ENCODE measurements at regions not wholly inside any gene's neighbourhood (a gene's known extent, or its start where the extent isn't known, plus 50 kb on each side); places are given as distances from the start of the nearest gene placed in this dataset.
"Not testable (repeated sequence)": the region's sequence is repeated elsewhere in the genome, so short reads cannot be mapped to it uniquely, and the experiment has no call there.

DNA sequence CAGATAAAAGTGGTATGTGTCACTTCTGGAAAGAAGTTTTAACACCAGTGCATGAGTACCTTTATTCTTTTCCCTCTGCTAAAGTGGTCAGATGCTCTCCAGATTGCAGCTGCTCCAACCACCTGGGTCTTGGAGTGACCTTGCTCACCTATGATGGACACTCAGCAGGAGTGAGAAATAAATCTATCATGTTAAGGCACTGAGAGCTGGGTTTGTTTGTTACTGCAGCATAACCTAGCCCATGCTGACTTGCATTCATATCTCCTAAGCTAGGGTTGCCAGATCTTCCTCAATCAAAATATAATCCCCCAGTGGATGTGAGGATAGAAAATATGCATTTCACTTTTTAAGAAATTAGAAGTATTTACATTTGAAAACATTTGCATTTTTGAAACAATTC, 295.9 kb downstream of the AGTPBP1 start:
- TF ChIP-seq, protein P1, sequence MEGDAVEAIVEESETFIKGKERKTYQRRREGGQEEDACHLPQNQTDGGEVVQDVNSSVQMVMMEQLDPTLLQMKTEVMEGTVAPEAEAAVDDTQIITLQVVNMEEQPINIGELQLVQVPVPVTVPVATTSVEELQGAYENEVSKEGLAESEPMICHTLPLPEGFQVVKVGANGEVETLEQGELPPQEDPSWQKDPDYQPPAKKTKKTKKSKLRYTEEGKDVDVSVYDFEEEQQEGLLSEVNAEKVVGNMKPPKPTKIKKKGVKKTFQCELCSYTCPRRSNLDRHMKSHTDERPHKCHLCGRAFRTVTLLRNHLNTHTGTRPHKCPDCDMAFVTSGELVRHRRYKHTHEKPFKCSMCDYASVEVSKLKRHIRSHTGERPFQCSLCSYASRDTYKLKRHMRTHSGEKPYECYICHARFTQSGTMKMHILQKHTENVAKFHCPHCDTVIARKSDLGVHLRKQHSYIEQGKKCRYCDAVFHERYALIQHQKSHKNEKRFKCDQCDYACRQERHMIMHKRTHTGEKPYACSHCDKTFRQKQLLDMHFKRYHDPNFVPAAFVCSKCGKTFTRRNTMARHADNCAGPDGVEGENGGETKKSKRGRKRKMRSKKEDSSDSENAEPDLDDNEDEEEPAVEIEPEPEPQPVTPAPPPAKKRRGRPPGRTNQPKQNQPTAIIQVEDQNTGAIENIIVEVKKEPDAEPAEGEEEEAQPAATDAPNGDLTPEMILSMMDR (IDR thresholded peaks at IDR 0.05; ENCODE audit: low read depth, low read length), result no peak
- Histone ChIP-seq H3K27me3 (peaks cover 4% of the 10 kb centered on the region; the same call in 1 of the 2 replicates), H3K4me3 (ENCODE audit: low read depth, low read length) (no peak overlapping the region), H3K4me1 (no peaks in the 10 kb centered on the region), H3K9me3 (no peaks in the 10 kb centered on the region), H3K36me3 (no peaks in the 10 kb centered on the region)
- DNase-seq, result no peak

DNA sequence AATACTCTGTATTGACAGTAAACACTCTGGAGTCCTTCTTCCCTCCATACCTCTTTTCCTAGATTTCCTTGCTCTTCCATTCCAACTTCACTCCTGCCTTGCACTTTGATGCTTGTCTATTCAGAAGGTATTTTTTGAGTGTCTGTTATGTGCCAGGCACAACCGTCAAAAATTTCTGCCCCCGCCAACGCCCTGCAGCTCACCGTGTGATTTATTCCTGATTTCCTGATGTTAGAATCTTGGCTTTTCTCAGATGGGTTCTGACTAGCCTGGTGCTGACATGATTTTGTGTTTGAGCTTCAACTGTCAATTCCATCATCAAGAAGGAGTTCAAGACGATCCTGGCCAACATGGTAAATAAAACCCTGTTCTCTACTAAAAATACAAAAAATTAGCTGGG, 297.5 kb downstream of the AGTPBP1 start:
- Histone ChIP-seq H3K27me3 (no peaks in the 10 kb centered on the region), H3K4me1 (no peaks in the 10 kb centered on the region; the same call in 1 of the 2 replicates), H3K36me3 (no peaks in the 10 kb centered on the region), H3K9me3 (no peaks in the 10 kb centered on the region), H3K4me3 (ENCODE audit: low read depth, low read length) (no peak overlapping the region)
- TF ChIP-seq, protein P1 (IDR thresholded peaks at IDR 0.05; ENCODE audit: low read depth, low read length), result no peak
- DNase-seq, result no peak

DNA sequence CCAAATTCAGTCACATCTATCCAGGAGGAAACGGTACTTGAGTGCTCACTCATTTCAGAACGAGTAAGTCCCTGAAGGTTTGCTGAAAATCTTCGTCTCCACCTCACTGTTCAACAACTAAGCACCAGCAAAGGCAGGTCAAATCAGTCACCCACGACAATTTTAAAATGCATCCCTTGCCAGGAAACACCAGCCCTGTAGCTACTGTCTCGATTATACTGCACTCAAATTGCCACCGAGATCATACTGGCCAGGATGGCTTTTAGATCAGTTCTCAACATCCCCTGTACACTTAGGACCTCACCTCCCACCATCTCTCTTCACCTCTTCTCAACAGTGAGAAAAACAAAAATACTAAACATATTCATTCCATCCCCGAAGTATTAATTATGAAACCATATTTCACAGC, 298.6 kb downstream of the AGTPBP1 start:
- Histone ChIP-seq H3K27me3 (no peaks in the 10 kb centered on the region), H3K4me1 (no peaks in the 10 kb centered on the region; the same call in 1 of the 2 replicates), H3K36me3 (no peaks in the 10 kb centered on the region), H3K4me3 (ENCODE audit: low read depth, low read length) (no peak overlapping the region), H3K9me3 (no peaks in the 10 kb centered on the region)
- no peak for DNase-seq
- TF ChIP-seq, protein P1 (IDR thresholded peaks at IDR 0.05; ENCODE audit: low read depth, low read length), result no peak

DNA sequence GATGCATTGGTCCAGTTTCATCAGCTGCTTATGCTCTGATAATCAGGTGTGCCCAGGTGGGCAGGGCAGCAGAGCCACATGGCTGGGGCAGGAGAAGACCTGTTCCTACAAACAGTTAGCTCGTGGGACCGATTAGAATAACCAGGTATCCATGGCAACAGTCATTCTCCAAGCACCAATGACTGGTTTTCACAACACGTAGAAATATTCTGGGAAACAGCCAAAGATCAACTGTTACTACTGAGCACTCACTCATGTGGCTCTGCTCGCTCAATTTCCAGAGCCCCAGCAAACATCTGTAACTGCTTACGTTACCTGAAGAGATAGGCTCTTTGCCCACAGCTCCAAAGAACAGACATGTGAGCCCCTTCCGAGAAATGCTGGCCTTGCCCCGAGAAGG, 302.0 kb downstream of the AGTPBP1 start:
- TF ChIP-seq, protein P1 (IDR thresholded peaks at IDR 0.05; ENCODE audit: low read depth, low read length), result no peak
- DNase-seq, result no peak
- no peaks in the 10 kb centered on the region for H3K9me3 ChIP-seq
- H3K4me3 ChIP-seq (ENCODE audit: low read depth, low read length), result no peak overlapping the region
- no peaks in the 10 kb centered on the region for H3K27me3 ChIP-seq
- no peaks in the 10 kb centered on the region for H3K36me3 ChIP-seq
- no peaks in the 10 kb centered on the region; the same call in 1 of the 2 replicates for H3K4me1 ChIP-seq

DNA sequence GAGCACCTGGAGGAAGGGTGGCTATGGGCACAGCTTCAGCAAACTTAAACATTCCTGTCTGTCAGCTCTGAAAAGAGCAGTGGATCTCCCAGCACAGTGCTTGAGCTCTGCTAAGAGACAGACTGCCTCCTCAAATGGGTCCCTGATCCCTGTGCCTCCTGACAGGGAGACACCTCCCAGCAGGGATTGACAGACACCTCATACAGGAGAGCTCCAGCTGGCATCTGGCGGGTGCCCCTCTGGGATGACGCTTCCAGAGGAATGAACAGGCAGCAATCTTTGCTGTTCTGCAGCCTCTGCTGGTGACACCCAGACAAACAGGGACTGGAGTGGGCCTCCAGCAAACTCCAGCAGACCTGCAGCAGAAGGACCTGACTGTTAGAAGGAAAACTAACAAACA, 307.8 kb downstream of the AGTPBP1 start:
- not testable (repeated sequence) for H3K36me3 ChIP-seq; H3K9me3 ChIP-seq; H3K4me1 ChIP-seq; H3K4me3 ChIP-seq (ENCODE audit: low read depth, low read length); H3K27me3 ChIP-seq; DNase-seq

DNA sequence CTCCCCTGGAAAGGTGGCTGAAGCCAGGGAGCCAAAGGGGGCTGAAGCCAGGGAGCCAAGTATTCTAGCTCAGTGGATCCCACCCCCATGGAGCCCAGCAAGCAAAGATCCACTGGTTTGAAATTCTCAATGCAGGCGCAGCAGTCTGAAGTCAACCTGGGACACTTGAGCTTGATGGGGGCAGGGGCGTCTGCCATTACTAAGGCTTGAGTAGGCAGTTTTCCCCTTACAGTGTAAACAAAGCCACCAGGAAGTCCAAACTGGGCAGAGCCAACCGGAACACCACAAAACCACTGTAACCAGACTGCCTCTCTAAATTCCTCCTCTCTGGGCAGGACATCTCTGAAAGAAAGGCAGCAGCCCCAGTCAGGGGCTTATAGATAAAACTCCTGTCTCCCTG, 308.2 kb downstream of the AGTPBP1 start:
- not testable (repeated sequence) for DNase-seq; H3K4me3 ChIP-seq (ENCODE audit: low read depth, low read length); H3K4me1 ChIP-seq; H3K36me3 ChIP-seq; H3K27me3 ChIP-seq; H3K9me3 ChIP-seq

DNA sequence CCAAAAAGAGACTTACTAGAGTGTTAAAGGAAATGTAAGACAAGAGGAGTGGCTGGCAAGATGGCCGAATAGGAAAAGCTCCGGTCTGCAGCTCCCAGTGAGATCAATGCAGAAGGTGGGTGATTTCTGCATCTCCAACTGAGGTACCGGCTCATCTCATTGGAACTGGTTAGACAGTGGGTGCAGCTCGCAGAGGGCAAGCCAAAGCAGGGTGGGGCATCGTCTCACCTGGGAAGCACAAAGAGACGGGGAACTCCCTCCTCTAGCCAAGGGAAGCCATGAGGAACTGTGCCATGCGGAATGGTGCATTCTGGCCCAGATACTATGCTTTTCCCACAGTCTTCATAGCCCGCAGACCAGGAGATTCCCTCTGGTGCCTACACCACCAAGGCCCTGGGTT, 308.7 kb downstream of the AGTPBP1 start:
- DNase-seq, result no peak
- H3K27me3 ChIP-seq, result no peaks in the 10 kb centered on the region
- H3K9me3 ChIP-seq, result no peaks in the 10 kb centered on the region
- no peak overlapping the region for H3K4me3 ChIP-seq (ENCODE audit: low read depth, low read length)
- TF ChIP-seq, protein P1 (IDR thresholded peaks at IDR 0.05; ENCODE audit: low read depth, low read length), result no peak
- H3K36me3 ChIP-seq, result no peaks in the 10 kb centered on the region
- no peaks in the 10 kb centered on the region; the same call in 1 of the 2 replicates for H3K4me1 ChIP-seq
